ENCODE measurements at regions not wholly inside any gene's neighbourhood (a gene's known extent, or its start where the extent isn't known, plus 50 kb on each side); places are given as distances from the start of the nearest gene placed in this dataset.

GRCh38 chr9:78620764-78621163, 323.8 kb downstream of the PSAT1 start:
- TF ChIP-seq, protein P1, sequence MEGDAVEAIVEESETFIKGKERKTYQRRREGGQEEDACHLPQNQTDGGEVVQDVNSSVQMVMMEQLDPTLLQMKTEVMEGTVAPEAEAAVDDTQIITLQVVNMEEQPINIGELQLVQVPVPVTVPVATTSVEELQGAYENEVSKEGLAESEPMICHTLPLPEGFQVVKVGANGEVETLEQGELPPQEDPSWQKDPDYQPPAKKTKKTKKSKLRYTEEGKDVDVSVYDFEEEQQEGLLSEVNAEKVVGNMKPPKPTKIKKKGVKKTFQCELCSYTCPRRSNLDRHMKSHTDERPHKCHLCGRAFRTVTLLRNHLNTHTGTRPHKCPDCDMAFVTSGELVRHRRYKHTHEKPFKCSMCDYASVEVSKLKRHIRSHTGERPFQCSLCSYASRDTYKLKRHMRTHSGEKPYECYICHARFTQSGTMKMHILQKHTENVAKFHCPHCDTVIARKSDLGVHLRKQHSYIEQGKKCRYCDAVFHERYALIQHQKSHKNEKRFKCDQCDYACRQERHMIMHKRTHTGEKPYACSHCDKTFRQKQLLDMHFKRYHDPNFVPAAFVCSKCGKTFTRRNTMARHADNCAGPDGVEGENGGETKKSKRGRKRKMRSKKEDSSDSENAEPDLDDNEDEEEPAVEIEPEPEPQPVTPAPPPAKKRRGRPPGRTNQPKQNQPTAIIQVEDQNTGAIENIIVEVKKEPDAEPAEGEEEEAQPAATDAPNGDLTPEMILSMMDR (conservative IDR thresholded peaks at IDR 0.05; ENCODE audit: low read depth, low read length), result no peak
- TF ChIP-seq EZH2 (IDR thresholded peaks at IDR 0.05; ENCODE audit: borderline replicate concordance, low read depth, low read length, poor library complexity, severe bottlenecking), result no peak

Measured in A673 (cell line).